Vagina (tissue), 2 donors: ENCODE measurements at regions not wholly inside any gene's neighbourhood (a gene's known extent, or its start where the extent isn't known, plus 50 kb on each side); places are given as distances from the start of the nearest gene placed in this dataset.

Experiments used
- DNase-seq, 2 donors: peaks; one replicate each; pipeline ENCODE4 v3.0.0-alpha.2; 2017; ENCODE audit errors: extremely low spot score in 2 of 2
- H3K27ac ChIP-seq: fragments of 200-600 bp; sonication (generic); one replicate; pipeline ENCODE4 v1.5.1; 2019
- H3K27me3 ChIP-seq: fragments of 200-600 bp; sonication (generic); one replicate; pipeline ENCODE4 v1.5.1; 2019
- H3K36me3 ChIP-seq, 2 donors: fragments of 200-600 bp; sonication (generic); one replicate each; pipeline ENCODE4 v1.5.1; 2017 to 2019
- H3K4me1 ChIP-seq: fragments of 200-600 bp; sonication (generic); one replicate; pipeline ENCODE4 v1.5.1; 2019
- H3K4me3 ChIP-seq, 2 donors: fragments of 200-600 bp; sonication (generic); 1 replicate in 1 of 2; 2 replicates in 1 of 2; pipeline ENCODE4 v1.5.1; 2016 to 2019
- H3K9me3 ChIP-seq: fragments of 200-600 bp; sonication (generic); one replicate; pipeline ENCODE4 v1.5.1; 2019
- POLR2A ChIP-seq, 2 donors: fragments of 450-650 bp; IDR thresholded peaks; one replicate each; pipeline ENCODE4 v1.6.1; 2017; ENCODE audit warnings: antibody characterized with exemption in 2 of 2, mild to moderate bottlenecking in 2 of 2, moderate library complexity in 2 of 2
- POLR2AphosphoS5 ChIP-seq, 2 donors: sonication (generic); formaldehyde crosslinking; IDR thresholded peaks; one replicate each; pipeline ENCODE4 v1.9.0; 2017; ENCODE audit warnings: antibody characterized with exemption in 2 of 2, mild to moderate bottlenecking in 2 of 2, low read depth in 1 of 2; ENCODE audit not compliant: insufficient read depth in 1 of 2
- intact Hi-C: fragments of 100-400 bp; cut with DNase I; formaldehyde crosslinking; loops from one replicate; pipeline ENCODE4 v1.15.1; 2023
- TF ChIP-seq, protein P1 (sequence below), 3 experiments: fragments of 450-650 bp in 2 of 3; fragments of 200-600 bp in 1 of 3; sonication (generic) in 1 of 3; IDR thresholded peaks; one replicate each; pipeline ENCODE4 v1.5.1; 2017 to 2019; ENCODE audit warnings: antibody characterized with exemption in 3 of 3, mild to moderate bottlenecking in 2 of 3, moderate library complexity in 2 of 3

DNA sequence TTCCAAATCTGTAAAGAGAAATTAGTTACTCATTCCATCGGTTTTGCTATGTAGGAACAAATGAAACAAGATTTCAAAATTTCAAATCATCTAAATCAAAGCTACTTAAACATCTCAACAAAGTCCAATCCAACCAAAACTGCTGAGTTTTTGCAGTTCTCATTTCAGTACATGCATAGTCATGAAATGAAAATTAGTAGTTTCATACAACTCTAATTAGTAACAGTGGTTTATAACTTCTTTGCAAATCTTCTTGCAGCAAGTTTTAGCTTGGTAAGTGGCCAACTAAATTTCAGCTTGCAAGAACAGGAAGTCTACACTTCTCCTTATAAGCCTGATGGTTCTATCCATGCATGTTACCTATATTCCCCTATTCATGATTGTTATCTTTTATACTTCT is 75.6 kb downstream of the SPRY2 start:
- TF ChIP-seq POLR2A (IDR thresholded peaks at IDR 0.05) (no peak), POLR2AphosphoS5 (IDR thresholded peaks at IDR 0.05; ENCODE audit: insufficient read depth in 1 of 2, low read depth in 1 of 2) (no peak)
- TF ChIP-seq, protein P1, sequence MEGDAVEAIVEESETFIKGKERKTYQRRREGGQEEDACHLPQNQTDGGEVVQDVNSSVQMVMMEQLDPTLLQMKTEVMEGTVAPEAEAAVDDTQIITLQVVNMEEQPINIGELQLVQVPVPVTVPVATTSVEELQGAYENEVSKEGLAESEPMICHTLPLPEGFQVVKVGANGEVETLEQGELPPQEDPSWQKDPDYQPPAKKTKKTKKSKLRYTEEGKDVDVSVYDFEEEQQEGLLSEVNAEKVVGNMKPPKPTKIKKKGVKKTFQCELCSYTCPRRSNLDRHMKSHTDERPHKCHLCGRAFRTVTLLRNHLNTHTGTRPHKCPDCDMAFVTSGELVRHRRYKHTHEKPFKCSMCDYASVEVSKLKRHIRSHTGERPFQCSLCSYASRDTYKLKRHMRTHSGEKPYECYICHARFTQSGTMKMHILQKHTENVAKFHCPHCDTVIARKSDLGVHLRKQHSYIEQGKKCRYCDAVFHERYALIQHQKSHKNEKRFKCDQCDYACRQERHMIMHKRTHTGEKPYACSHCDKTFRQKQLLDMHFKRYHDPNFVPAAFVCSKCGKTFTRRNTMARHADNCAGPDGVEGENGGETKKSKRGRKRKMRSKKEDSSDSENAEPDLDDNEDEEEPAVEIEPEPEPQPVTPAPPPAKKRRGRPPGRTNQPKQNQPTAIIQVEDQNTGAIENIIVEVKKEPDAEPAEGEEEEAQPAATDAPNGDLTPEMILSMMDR (IDR thresholded peaks at IDR 0.05) = no peak
- Histone ChIP-seq H3K9me3 (no peaks in the 10 kb centered on the region), H3K4me1 (no peaks in the 10 kb centered on the region), H3K27ac (no peak overlapping the region), H3K27me3 (no peaks in the 10 kb centered on the region), H3K4me3 (no peak overlapping the region), H3K36me3 (no peaks in the 10 kb centered on the region)
- intact Hi-C loops = no loop called here
- DNase-seq = no peak

DNA sequence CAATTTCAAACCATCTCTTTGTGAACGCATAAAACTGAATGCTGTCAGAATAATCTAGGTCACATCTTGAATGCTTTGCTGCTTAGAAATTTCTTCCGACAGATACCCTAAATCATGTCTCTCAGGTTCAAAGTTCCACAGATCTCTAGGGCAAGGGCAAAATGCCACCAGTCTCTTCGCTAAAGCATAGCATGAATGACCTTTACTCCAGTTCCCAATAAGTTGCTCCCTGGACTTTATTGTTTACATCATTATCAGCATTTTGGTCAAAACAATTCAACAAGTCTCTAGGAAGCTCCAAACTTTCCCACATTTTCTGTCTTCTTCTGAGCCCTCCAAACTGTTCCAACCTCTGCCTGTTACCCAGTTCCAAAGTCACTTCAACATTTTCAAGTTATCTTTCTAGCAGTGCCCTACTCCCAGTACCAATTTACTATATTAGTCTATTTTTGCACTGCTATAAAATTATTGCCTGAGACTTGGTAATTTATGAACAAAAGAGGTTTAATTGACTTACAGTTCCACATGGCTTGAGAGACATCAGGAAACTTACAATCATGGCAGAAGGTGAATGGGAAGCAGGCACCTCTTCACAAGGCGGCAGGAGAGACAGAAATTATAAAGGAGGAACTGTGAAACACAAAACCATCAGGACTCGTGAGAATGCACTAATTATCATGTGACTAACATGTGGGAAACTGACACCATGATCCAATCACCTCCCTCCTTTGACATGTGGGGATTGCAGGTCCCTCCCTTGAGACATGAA is 77.0 kb downstream of the SPRY2 start:
- Histone ChIP-seq H3K9me3 (no peaks in the 10 kb centered on the region), H3K27ac (no peak overlapping the region), H3K4me3 (no peak overlapping the region), H3K36me3 (no peaks in the 10 kb centered on the region), H3K27me3 (no peaks in the 10 kb centered on the region), H3K4me1 (no peaks in the 10 kb centered on the region)
- DNase-seq = no peak
- intact Hi-C loops = no loop called here
- TF ChIP-seq, protein P1 (IDR thresholded peaks at IDR 0.05) = no peak
- TF ChIP-seq POLR2A (IDR thresholded peaks at IDR 0.05) (no peak), POLR2AphosphoS5 (IDR thresholded peaks at IDR 0.05; ENCODE audit: insufficient read depth in 1 of 2, low read depth in 1 of 2) (no peak)

DNA sequence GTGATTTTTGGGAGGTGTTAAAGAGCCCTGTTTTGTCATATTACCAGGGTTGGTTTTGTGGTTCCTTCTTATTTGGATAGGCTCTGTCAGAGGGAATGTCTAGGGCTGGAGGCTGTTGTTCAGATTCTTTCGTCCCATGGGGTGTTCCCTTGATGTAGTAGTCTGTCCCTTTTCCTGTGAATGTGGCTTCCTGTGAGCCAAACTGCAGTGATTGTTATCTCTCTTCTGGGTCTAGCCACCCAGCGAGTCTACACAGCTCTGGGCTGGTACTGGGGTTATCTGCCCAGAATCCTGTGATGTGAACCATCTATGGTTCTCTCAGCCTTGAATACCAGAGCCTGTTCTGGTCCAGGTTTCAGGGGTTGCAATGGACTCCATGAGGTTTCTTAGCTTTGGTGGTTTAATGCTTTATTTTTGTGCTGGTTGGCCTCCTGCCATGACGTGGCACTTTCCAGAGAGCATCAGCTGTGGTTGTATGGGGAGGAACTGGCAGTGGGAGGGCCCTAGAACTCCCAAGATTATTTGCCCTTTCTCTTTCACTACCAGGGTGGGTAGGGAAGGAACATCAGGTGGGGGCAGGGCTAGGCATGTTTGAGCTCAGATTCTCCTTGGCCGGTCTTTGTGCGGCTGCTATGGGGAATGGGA is 78.8 kb downstream of the SPRY2 start:
- no peaks in the 10 kb centered on the region for H3K4me1 ChIP-seq
- no peaks in the 10 kb centered on the region for H3K9me3 ChIP-seq
- intact Hi-C loops = no loop called here
- DNase-seq = no peak
- no peak for TF ChIP-seq POLR2AphosphoS5 (IDR thresholded peaks at IDR 0.05; ENCODE audit: insufficient read depth in 1 of 2, low read depth in 1 of 2)
- TF ChIP-seq, protein P1 (IDR thresholded peaks at IDR 0.05) = no peak
- TF ChIP-seq POLR2A (IDR thresholded peaks at IDR 0.05) = no peak
- no peak overlapping the region for H3K4me3 ChIP-seq
- no peaks in the 10 kb centered on the region for H3K27me3 ChIP-seq
- no peaks in the 10 kb centered on the region for H3K36me3 ChIP-seq
- H3K27ac ChIP-seq = no peak overlapping the region

DNA sequence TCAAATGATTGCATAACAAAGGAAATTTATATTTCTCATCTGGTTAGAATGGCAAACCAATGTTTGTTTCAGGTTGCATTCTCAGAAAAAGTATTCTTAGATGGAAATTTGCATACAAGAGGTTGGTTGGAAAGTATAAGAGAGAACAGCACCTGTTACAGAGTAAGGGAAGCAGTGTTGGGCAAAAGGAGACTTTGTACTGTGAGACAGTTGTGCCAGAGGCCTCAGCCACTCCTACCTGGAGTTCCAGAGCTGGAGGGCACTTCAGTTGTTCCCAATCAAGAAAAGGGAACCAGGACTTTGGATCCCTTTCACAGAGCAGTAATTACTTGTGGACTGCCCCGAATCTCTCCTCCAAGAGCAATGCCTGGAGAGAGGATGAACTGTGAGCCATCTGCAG is 81.8 kb downstream of the SPRY2 start:
- Histone ChIP-seq H3K36me3 (no peaks in the 10 kb centered on the region), H3K27me3 (no peaks in the 10 kb centered on the region), H3K4me1 (no peaks in the 10 kb centered on the region), H3K9me3 (no peaks in the 10 kb centered on the region), H3K4me3 (no peak overlapping the region), H3K27ac (no peak overlapping the region)
- intact Hi-C loops = no loop called here
- DNase-seq = no peak
- TF ChIP-seq, protein P1 (IDR thresholded peaks at IDR 0.05) = no peak
- TF ChIP-seq POLR2A (IDR thresholded peaks at IDR 0.05) = no peak

DNA sequence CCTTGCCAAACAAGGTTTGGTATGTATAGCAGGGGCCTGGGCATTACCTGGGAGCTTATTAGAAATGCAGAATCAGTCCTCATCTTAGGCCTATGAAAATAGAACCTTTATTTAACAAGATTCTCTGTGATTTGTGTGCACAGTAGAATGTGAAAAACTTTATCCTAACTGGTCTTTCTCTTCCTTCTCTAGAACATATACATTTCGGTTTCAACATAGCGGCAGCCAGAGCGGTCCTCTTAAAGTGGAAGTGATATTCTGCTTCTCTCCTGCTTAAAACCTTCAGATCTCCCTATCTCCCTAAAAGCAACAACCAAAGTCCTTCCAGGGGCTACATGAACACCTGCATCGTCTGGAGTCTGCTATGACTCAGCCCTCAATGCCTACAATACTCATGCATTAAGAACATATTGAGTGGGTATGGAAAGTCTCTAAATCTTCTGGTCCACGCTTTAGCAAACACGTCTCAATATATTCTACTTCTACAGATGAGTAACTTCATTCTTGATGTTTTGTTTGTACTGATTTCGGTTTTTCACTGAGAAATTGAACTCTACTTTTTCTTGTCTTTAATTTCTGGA is 84.5 kb downstream of the SPRY2 start:
- Histone ChIP-seq H3K36me3 (no peaks in the 10 kb centered on the region), H3K9me3 (no peaks in the 10 kb centered on the region), H3K27ac (no peak overlapping the region), H3K27me3 (no peaks in the 10 kb centered on the region), H3K4me3 (no peak overlapping the region), H3K4me1 (no peaks in the 10 kb centered on the region)
- no peak for DNase-seq
- intact Hi-C loops = no loop called here
- TF ChIP-seq, protein P1 (IDR thresholded peaks at IDR 0.05) = no peak
- no peak for TF ChIP-seq POLR2AphosphoS5 (IDR thresholded peaks at IDR 0.05; ENCODE audit: insufficient read depth in 1 of 2, low read depth in 1 of 2)
- TF ChIP-seq POLR2A (IDR thresholded peaks at IDR 0.05) = no peak
